HepG2 (cell line): ENCODE measurements at regions not wholly inside any gene's neighbourhood (a gene's known extent, or its start where the extent isn't known, plus 50 kb on each side); places are given as distances from the start of the nearest gene placed in this dataset.

Source experiments
- ASH2L ChIP-seq: fragments of 300-600, 200-600 bp; sonication (generic); IDR thresholded peaks from 2 replicates; pipeline ENCODE4 v1.7.0; 2017; ENCODE audit warnings: low read depth, mild to moderate bottlenecking, moderate library complexity, mixed read lengths, low read length; ENCODE audit not compliant: insufficient read length
- BRCA1 ChIP-seq: sonication (generic); formaldehyde crosslinking; IDR thresholded peaks from 2 replicates; pipeline ENCODE4 v1.4.0; 2020; ENCODE audit warnings: missing genetic modification reagents
- EZH2 ChIP-seq: conservative IDR thresholded peaks from 2 replicates; pipeline ENCODE4 v1.6.1; 2012; ENCODE audit warnings: mild to moderate bottlenecking, low read depth, low read length, moderate library complexity
- FOXM1 ChIP-seq: sonication (generic); formaldehyde crosslinking; IDR thresholded peaks from 2 replicates; pipeline ENCODE4 v1.5.0; 2020; ENCODE audit warnings: missing genetic modification reagents
- HMG20A ChIP-seq: IDR thresholded peaks from 2 replicates; pipeline ENCODE4 v1.6.1; 2016; ENCODE audit warnings: borderline replicate concordance
- SP1 ChIP-seq, 2 experiments: fragments of 450-650 bp in 1 of 2; sonication (generic) in 1 of 2; formaldehyde crosslinking in 1 of 2; IDR thresholded peaks; 2 replicates each; pipeline versions ENCODE4 v1.4.0 to v1.6.1; 2016 to 2020; ENCODE audit warnings: missing genetic modification reagents in 1 of 2
- TCF12 ChIP-seq, 2 experiments: fragments of 450-650 bp in 1 of 2; sonication (generic) in 1 of 2; formaldehyde crosslinking in 1 of 2; IDR thresholded peaks; 2 replicates each; pipeline versions ENCODE4 v1.6.1 to v1.8.0; 2017 to 2022; ENCODE audit warnings: antibody characterized with exemption in 1 of 2, mild to moderate bottlenecking in 1 of 2, missing genetic modification reagents in 1 of 2, moderate library complexity in 1 of 2
- ZBTB39 ChIP-seq: sonication (generic); formaldehyde crosslinking; IDR thresholded peaks from 2 replicates; pipeline ENCODE4 v1.5.0; 2020; ENCODE audit warnings: missing genetic modification reagents
- ZNF407 ChIP-seq: sonication (generic); formaldehyde crosslinking; IDR thresholded peaks from one replicate; pipeline ENCODE4 v1.5.1; 2020; ENCODE audit warnings: mild to moderate bottlenecking, missing genetic modification reagents; ENCODE audit errors: not compliant biosample characterization
- ZNF703 ChIP-seq: sonication (generic); formaldehyde crosslinking; IDR thresholded peaks from 2 replicates; pipeline ENCODE4 v1.5.1; 2020; ENCODE audit warnings: missing genetic modification reagents, mild to moderate bottlenecking, moderate library complexity, borderline replicate concordance

DNA sequence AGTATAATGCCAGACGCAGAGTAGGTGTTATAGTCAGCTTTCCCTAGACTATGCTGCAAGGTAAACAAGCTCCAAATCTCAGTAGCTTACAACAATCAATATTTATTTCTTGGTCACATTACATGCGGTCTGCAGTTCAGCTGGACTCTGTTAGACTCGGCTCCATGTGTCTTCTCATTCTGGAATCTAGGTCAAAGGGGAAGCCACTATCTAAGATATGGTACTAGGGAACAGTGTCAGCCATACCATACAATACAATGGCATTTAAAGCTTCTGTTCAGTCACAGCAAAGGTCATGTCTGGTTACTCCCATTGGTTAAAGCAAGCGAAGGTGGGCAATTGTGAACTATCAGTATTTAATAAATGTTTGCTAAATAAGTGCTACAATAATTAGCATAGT is 65.3 kb upstream of the SERTM1 start:
- TF ChIP-seq BRCA1 (CRISPR knock-in tag) (no peak), TCF12 (IDR thresholded peaks at IDR 0.05) (no peak), TCF12 (CRISPR knock-in tag; IDR thresholded peaks at IDR 0.05) (no peak), EZH2 (no peak), ZNF407 (CRISPR knock-in tag) (no peak), ASH2L (no peak), FOXM1 (CRISPR knock-in tag) (no peak), ZNF703 (CRISPR knock-in tag) (no peak), HMG20A (CRISPR knock-in tag) (no peak), SP1 (IDR thresholded peaks at IDR 0.05) (no peak), SP1 (CRISPR knock-in tag; IDR thresholded peaks at IDR 0.05) (no peak), ZBTB39 (CRISPR knock-in tag) (no peak)
